ENCODE measurements at regions not wholly inside any gene's neighbourhood (a gene's known extent, or its start where the extent isn't known, plus 50 kb on each side); places are given as distances from the start of the nearest gene placed in this dataset.
"Not testable (repeated sequence)": the region's sequence is repeated elsewhere in the genome, so short reads cannot be mapped to it uniquely, and the experiment has no call there.

DNA sequence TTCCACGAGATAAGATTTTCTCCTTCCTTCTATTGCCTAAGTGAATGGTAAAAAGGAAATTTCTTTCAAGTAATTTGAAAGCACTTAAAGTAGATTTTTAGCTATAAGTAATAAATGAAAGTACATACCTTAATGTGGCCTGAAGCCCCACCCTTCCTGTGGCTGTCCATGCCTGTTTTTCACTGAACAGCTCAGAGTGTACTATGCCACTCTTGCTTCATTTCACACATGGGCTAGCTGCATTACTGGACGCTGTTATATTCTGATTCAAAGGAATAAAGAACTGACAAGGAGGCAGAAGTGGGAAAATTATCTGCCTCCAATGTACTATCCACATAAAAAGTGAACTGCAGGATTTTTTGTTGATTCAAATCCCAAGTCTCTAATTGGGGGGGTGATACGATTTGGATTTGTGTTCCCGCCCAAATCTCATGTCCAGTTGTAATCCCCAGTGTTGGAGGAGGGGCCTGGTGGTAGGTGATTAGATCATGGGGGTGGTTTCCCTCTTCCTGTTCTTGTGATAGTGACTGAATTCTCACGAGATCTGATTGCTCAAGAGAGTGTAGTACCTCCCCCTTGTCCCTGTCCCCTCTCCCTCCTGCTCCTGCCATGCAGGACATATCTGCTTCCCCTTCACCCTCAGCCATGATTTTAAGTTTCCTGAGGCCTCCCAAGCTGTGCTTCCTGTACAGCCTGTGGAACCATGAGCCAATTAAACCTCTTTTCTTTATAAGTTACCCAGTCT lies 154.7 kb upstream of the SGCG start:
- Histone ChIP-seq H3K27me3 (ENCODE audit: insufficient read depth, poor library complexity, severe bottlenecking) (no peaks in the 10 kb centered on the region), H3K4me3 (ENCODE audit: severe bottlenecking) (no peak overlapping the region), H3K27ac (ENCODE audit: poor library complexity, severe bottlenecking) (no peak overlapping the region), H3K4me1 (ENCODE audit: insufficient read depth, poor library complexity, severe bottlenecking) (no peaks in the 10 kb centered on the region), H3K36me3 (ENCODE audit: low read depth) (no peaks in the 10 kb centered on the region), H3K9me3 (ENCODE audit: severe bottlenecking) (no peaks in the 10 kb centered on the region)
- peak; percentile 80 for ATAC-seq (ENCODE audit: low read depth)
- no peak for DNase-seq (ENCODE audit: low spot score)
- TF ChIP-seq, protein P1, sequence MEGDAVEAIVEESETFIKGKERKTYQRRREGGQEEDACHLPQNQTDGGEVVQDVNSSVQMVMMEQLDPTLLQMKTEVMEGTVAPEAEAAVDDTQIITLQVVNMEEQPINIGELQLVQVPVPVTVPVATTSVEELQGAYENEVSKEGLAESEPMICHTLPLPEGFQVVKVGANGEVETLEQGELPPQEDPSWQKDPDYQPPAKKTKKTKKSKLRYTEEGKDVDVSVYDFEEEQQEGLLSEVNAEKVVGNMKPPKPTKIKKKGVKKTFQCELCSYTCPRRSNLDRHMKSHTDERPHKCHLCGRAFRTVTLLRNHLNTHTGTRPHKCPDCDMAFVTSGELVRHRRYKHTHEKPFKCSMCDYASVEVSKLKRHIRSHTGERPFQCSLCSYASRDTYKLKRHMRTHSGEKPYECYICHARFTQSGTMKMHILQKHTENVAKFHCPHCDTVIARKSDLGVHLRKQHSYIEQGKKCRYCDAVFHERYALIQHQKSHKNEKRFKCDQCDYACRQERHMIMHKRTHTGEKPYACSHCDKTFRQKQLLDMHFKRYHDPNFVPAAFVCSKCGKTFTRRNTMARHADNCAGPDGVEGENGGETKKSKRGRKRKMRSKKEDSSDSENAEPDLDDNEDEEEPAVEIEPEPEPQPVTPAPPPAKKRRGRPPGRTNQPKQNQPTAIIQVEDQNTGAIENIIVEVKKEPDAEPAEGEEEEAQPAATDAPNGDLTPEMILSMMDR (IDR thresholded peaks at IDR 0.05; ENCODE audit: poor library complexity, severe bottlenecking): no peak

DNA sequence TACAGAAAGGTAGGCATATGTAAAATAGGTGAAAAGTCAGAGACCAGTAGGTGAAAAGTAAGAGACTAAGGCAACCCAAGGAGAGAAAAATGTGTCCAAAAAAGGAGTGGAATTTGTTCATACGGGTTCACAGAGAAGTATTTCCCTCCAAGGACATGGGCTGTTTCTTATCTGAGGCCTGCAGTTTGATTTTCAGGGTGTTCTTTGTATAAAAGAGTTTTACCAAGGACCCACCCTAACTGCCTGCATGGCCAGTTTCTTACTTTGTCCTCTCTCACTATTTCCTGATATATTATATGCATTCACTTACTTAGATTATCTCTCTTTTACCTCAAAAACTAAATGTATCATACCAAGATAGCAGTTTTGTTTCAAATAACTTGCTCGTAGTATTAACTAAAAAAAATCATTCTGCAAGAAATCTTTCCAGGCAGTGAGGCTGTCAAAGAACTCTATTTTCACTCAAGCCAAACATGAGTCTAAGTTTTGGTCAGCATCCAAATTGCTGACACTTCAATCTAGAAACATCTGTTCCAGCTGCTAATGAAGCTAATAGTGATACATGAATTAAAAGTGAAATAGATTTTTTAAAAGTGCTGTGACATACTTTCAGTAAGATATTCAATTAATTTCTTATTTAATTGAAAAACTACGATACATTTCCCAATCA lies 141.4 kb upstream of the SGCG start:
- H3K4me3 ChIP-seq (ENCODE audit: severe bottlenecking): no peak overlapping the region
- H3K27me3 ChIP-seq (ENCODE audit: insufficient read depth, poor library complexity, severe bottlenecking): no peaks in the 10 kb centered on the region
- DNase-seq (ENCODE audit: low spot score): no peak
- H3K9me3 ChIP-seq (ENCODE audit: severe bottlenecking): no peaks in the 10 kb centered on the region
- TF ChIP-seq, protein P1 (IDR thresholded peaks at IDR 0.05; ENCODE audit: poor library complexity, severe bottlenecking): no peak
- no peak for ATAC-seq (ENCODE audit: low read depth)
- no peaks in the 10 kb centered on the region for H3K36me3 ChIP-seq (ENCODE audit: low read depth)
- H3K4me1 ChIP-seq (ENCODE audit: insufficient read depth, poor library complexity, severe bottlenecking): no peaks in the 10 kb centered on the region
- H3K27ac ChIP-seq (ENCODE audit: poor library complexity, severe bottlenecking): no peak overlapping the region

DNA sequence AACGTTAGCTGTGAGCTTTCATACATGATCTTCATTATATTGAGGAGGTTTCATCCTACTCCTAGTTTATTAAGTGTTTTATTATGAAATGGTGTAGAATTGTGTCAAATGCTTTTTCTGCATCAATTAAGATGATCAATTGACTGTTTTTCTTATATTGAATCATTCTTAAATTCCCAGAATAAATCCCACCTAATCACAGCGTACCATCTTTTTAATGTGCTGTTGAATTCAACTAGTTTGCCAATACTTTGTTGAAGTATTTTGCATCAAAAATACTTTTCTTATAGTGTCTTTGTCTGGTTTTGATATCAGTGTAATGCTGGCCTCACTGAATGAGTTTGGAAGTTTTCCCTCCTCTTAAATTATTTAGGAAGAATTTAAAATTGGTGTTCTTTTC lies 138.6 kb upstream of the SGCG start:
- TF ChIP-seq, protein P1 (IDR thresholded peaks at IDR 0.05; ENCODE audit: poor library complexity, severe bottlenecking): no peak
- Histone ChIP-seq H3K9me3 (ENCODE audit: severe bottlenecking) (no peaks in the 10 kb centered on the region), H3K4me3 (ENCODE audit: severe bottlenecking) (no peak overlapping the region), H3K4me1 (ENCODE audit: insufficient read depth, poor library complexity, severe bottlenecking) (no peaks in the 10 kb centered on the region), H3K36me3 (ENCODE audit: low read depth) (no peaks in the 10 kb centered on the region), H3K27me3 (ENCODE audit: insufficient read depth, poor library complexity, severe bottlenecking) (no peaks in the 10 kb centered on the region), H3K27ac (ENCODE audit: poor library complexity, severe bottlenecking) (no peak overlapping the region)
- DNase-seq (ENCODE audit: low spot score) (no peak), ATAC-seq (ENCODE audit: low read depth) (no peak)

DNA sequence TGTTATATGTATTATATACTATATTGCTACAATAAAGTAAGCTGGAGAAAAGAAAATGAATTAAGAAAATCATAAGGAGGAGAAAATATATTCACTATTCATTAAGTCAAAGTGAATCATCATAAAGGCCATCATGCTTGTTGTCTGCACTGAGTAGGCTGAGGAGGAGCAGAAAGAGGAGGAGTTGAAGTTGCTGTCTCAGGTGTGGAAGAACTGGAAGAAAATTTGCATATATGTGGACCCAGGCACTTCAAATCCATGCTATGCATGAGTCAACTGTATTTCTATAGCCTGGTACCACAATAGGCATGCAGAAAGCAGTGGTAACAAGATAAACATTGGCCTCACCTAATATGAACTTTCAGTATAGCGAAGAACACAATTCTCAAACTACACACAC lies 135.9 kb upstream of the SGCG start:
- Histone ChIP-seq H3K9me3 (ENCODE audit: severe bottlenecking) (no peaks in the 10 kb centered on the region), H3K36me3 (ENCODE audit: low read depth) (no peaks in the 10 kb centered on the region), H3K27me3 (ENCODE audit: insufficient read depth, poor library complexity, severe bottlenecking) (no peaks in the 10 kb centered on the region), H3K4me1 (ENCODE audit: insufficient read depth, poor library complexity, severe bottlenecking) (no peaks in the 10 kb centered on the region), H3K4me3 (ENCODE audit: severe bottlenecking) (no peak overlapping the region), H3K27ac (ENCODE audit: poor library complexity, severe bottlenecking) (no peak overlapping the region)
- no peak for ATAC-seq (ENCODE audit: low read depth)
- TF ChIP-seq, protein P1 (IDR thresholded peaks at IDR 0.05; ENCODE audit: poor library complexity, severe bottlenecking): no peak
- DNase-seq (ENCODE audit: low spot score): no peak

DNA sequence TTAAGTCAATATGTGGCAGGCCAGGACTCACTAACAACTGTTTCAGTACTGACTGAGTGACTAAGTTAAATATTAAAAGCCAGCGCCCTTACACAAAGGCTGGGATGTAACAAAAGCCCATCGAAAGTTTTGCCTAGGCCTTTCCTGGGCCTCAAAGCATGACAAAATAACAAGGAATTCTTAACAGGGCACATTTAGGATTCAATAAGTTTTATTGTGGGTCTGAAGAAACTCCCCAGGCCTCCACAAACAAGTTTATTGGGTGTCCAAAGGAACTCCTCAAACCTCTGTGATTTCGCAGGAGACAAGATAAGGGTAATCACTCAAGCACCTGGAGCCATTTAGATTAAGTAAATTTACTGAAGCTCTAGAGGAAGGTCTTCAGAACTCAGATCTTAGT lies 130.7 kb upstream of the SGCG start:
- no peaks in the 10 kb centered on the region for H3K4me1 ChIP-seq (ENCODE audit: insufficient read depth, poor library complexity, severe bottlenecking)
- DNase-seq (ENCODE audit: low spot score) (no peak), ATAC-seq (ENCODE audit: low read depth) (no peak)
- H3K9me3 ChIP-seq (ENCODE audit: severe bottlenecking): no peaks in the 10 kb centered on the region
- TF ChIP-seq, protein P1 (IDR thresholded peaks at IDR 0.05; ENCODE audit: poor library complexity, severe bottlenecking): no peak
- H3K27me3 ChIP-seq (ENCODE audit: insufficient read depth, poor library complexity, severe bottlenecking): no peaks in the 10 kb centered on the region
- H3K4me3 ChIP-seq (ENCODE audit: severe bottlenecking): no peak overlapping the region
- no peak overlapping the region for H3K27ac ChIP-seq (ENCODE audit: poor library complexity, severe bottlenecking)
- H3K36me3 ChIP-seq (ENCODE audit: low read depth): no peaks in the 10 kb centered on the region

DNA sequence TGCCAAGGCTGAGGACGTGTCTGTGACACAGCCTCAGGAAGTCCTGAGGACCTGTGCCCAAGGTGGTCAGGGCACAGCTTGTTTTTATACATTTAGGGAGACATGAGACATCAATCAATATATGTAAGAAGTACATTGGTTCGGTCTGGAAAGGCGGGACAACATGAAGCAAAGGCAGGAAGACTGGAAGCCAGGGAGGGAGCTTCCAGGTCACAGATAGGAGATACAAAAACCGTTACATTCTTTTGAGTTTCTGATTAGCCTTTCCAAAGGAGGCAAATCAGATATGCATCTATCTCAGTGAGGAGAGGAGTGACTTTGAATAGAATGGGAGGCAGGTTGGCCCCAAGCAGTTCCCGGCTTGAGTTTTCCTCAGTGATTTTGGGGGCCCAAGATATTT lies 127.1 kb upstream of the SGCG start:
- not testable (repeated sequence) for H3K27me3 ChIP-seq (ENCODE audit: insufficient read depth, poor library complexity, severe bottlenecking); DNase-seq (ENCODE audit: low spot score); H3K4me3 ChIP-seq (ENCODE audit: severe bottlenecking); ATAC-seq (ENCODE audit: low read depth); H3K36me3 ChIP-seq (ENCODE audit: low read depth); H3K9me3 ChIP-seq (ENCODE audit: severe bottlenecking); H3K27ac ChIP-seq (ENCODE audit: poor library complexity, severe bottlenecking); H3K4me1 ChIP-seq (ENCODE audit: insufficient read depth, poor library complexity, severe bottlenecking)
